ENCODE measurements at regions not wholly inside any gene's neighbourhood (a gene's known extent, or its start where the extent isn't known, plus 50 kb on each side); places are given as distances from the start of the nearest gene placed in this dataset.

- DNase-seq (ENCODE audit: low spot score), result no peak
Observed at GRCh38 chr2:217409949-217410680, 550.3 kb upstream of the TNP1 start.

GRCh38 chr2:217407362-217407761 is 547.5 kb upstream of the TNP1 start:
- no peak for DNase-seq (ENCODE audit: low spot score)

GRCh38 chr2:217404236-217404760 is 544.4 kb upstream of the TNP1 start:
- no peak for DNase-seq (ENCODE audit: low spot score)

GRCh38 chr2:217402761-217403383 is 543.0 kb upstream of the TNP1 start:
- no peak for DNase-seq (ENCODE audit: low spot score)

- no peak for DNase-seq (ENCODE audit: low spot score)
Observed at GRCh38 chr2:217402144-217402543, 542.3 kb upstream of the TNP1 start.

GRCh38 chr2:217399291-217399690 is 539.4 kb upstream of the TNP1 start:
- DNase-seq (ENCODE audit: low spot score), result no peak

- no peak for DNase-seq (ENCODE audit: low spot score)
Observed at GRCh38 chr2:217398860-217399259, 539.0 kb upstream of the TNP1 start.

- DNase-seq (ENCODE audit: low spot score), result no peak
Observed at GRCh38 chr2:217398101-217398500, 538.2 kb upstream of the TNP1 start.

- no peak for DNase-seq (ENCODE audit: low spot score)
Observed at GRCh38 chr2:217396586-217396985, 536.7 kb upstream of the TNP1 start.

- DNase-seq (ENCODE audit: low spot score), result no peak
Observed at GRCh38 chr2:217396165-217396564, 536.3 kb upstream of the TNP1 start.

- no peak for DNase-seq (ENCODE audit: low spot score)
Observed at GRCh38 chr2:217394510-217395351, 534.9 kb upstream of the TNP1 start.

GRCh38 chr2:217393585-217394032 is 533.7 kb upstream of the TNP1 start:
- DNase-seq (ENCODE audit: low spot score), result no peak

- no peak for DNase-seq (ENCODE audit: low spot score)
Observed at GRCh38 chr2:217392930-217393584, 533.2 kb upstream of the TNP1 start.

GRCh38 chr2:217387776-217388387 is 528.0 kb upstream of the TNP1 start:
- DNase-seq (ENCODE audit: low spot score), result no peak

- DNase-seq (ENCODE audit: low spot score), result no peak
Observed at GRCh38 chr2:217386041-217386440, 526.2 kb upstream of the TNP1 start.

- no peak for DNase-seq (ENCODE audit: low spot score)
Observed at GRCh38 chr2:217383620-217384019, 523.8 kb upstream of the TNP1 start.

- no peak for DNase-seq (ENCODE audit: low spot score)
Observed at GRCh38 chr2:217382794-217383193, 522.9 kb upstream of the TNP1 start.

- no peak for DNase-seq (ENCODE audit: low spot score)
Observed at GRCh38 chr2:217379807-217380206, 519.9 kb upstream of the TNP1 start.

GRCh38 chr2:217372794-217373193 is 512.9 kb upstream of the TNP1 start:
- DNase-seq (ENCODE audit: low spot score), result no peak

- DNase-seq (ENCODE audit: low spot score), result no peak
Observed at GRCh38 chr2:217371781-217372213, 511.9 kb upstream of the TNP1 start.

- DNase-seq (ENCODE audit: low spot score), result no peak
Observed at GRCh38 chr2:217370391-217370790, 510.5 kb upstream of the TNP1 start.

- no peak for DNase-seq (ENCODE audit: low spot score)
Observed at GRCh38 chr2:217367464-217367863, 507.6 kb upstream of the TNP1 start.

All from hematopoietic multipotent progenitor cell treated with erythropoietin and hydrocortisone succinate and interleukin-3 and kit ligand, for 17 days (in vitro differentiated cells).